Loucy (cell line): ENCODE measurements at regions not wholly inside any gene's neighbourhood (a gene's known extent, or its start where the extent isn't known, plus 50 kb on each side); places are given as distances from the start of the nearest gene placed in this dataset.

Experiments
- H2AFZ ChIP-seq: fragments of 200-600 bp; sonication (generic); 2 replicates; pipeline ENCODE4 v1.6.0; 2016; ENCODE audit warnings: antibody characterized with exemption, mild to moderate bottlenecking, low read length, moderate library complexity
- H3F3A ChIP-seq: fragments of 200-600 bp; 2 replicates; pipeline ENCODE4 v1.6.0; 2016; ENCODE audit warnings: antibody characterized with exemption, low read depth, mild to moderate bottlenecking
- H3K27me3 ChIP-seq: fragments of 200-600 bp; sonication (generic); 2 replicates; pipeline ENCODE4 v1.6.1; 2014; ENCODE audit warnings: low read length, mild to moderate bottlenecking; ENCODE audit not compliant: insufficient read depth, poor library complexity, severe bottlenecking
- H3K36me3 ChIP-seq: fragments of 200-600 bp; sonication (generic); 2 replicates; pipeline ENCODE4 v1.6.1; 2016; ENCODE audit warnings: low read length; ENCODE audit not compliant: insufficient read depth
- H3K4me1 ChIP-seq: fragments of 200-600 bp; sonication (generic); 2 replicates; pipeline ENCODE4 v1.5.1; 2014; ENCODE audit warnings: low read length, mild to moderate bottlenecking; ENCODE audit not compliant: insufficient read depth, poor library complexity, severe bottlenecking
- H3K4me2 ChIP-seq: fragments of 200-600 bp; sonication (generic); 2 replicates; pipeline ENCODE4 v1.6.0; 2014; ENCODE audit warnings: antibody characterized with exemption, low read length, low read depth, mild to moderate bottlenecking; ENCODE audit not compliant: poor library complexity, severe bottlenecking
- H3K4me3 ChIP-seq: fragments of 200-600 bp; sonication (generic); 2 replicates; pipeline ENCODE4 v1.5.1; 2014; ENCODE audit warnings: low read length, mild to moderate bottlenecking, mixed read lengths; ENCODE audit not compliant: poor library complexity, severe bottlenecking
- H3K79me2 ChIP-seq: fragments of 200-600 bp; sonication (generic); 2 replicates; pipeline ENCODE4 v1.6.1; 2014; ENCODE audit warnings: low read length; ENCODE audit not compliant: insufficient read depth
- H3K9ac ChIP-seq: fragments of 200-600 bp; sonication (generic); 2 replicates; pipeline ENCODE4 v1.6.0; 2014; ENCODE audit warnings: mild to moderate bottlenecking, low read depth, low read length, moderate library complexity; ENCODE audit not compliant: poor library complexity, severe bottlenecking
- H3K9me2 ChIP-seq: fragments of 200-600 bp; sonication (generic); replicated peaks from 2 replicates; pipeline ENCODE4 v1.6.1; 2016; ENCODE audit warnings: low read depth, low read length, mixed read lengths
- H3K9me3 ChIP-seq: fragments of 200-600 bp; sonication (generic); 2 replicates; pipeline ENCODE4 v1.6.1; 2014; ENCODE audit warnings: mild to moderate bottlenecking, antibody characterized with exemption, low read length, low read depth; ENCODE audit not compliant: insufficient read depth
- H4K20me1 ChIP-seq: fragments of 200-600 bp; sonication (generic); 2 replicates; pipeline ENCODE4 v1.6.0; 2014; ENCODE audit warnings: antibody characterized with exemption, low read length, mild to moderate bottlenecking; ENCODE audit not compliant: insufficient read depth, poor library complexity, severe bottlenecking
- CTCF ChIP-seq: fragments of 200-600 bp; sonication (generic); conservative IDR thresholded peaks from 2 replicates; pipeline ENCODE4 v1.5.1; 2014; ENCODE audit warnings: mild to moderate bottlenecking, antibody characterized with exemption, low read length
- EZH2phosphoT487 ChIP-seq: fragments of 200-600 bp; IDR thresholded peaks from 2 replicates; pipeline ENCODE4 v1.6.1; 2018; ENCODE audit warnings: antibody characterized with exemption, mild to moderate bottlenecking, moderate library complexity, borderline replicate concordance

DNA sequence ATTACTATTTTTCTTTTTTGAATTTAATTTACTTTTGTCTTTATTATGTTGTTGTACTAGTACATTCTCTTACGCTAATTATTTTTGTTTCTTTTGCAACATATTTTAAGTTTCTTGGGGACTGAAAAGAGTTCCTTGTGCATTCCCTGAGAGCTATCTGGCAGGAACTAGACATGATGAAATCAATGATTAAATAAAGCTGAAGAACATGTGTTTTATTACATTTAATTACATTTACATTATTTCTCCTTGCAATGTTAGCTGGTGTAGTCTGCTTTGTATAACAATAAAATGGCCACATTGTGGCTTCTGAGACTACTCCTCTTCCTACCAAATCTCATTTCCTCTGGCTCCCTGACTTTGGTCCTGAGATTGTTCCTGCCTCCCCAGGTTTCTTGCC, 244.9 kb downstream of the NDFIP2 start:
- H3K9ac ChIP-seq = no peak overlapping the region
- H3K4me3 ChIP-seq = no peak overlapping the region
- H3K9me3 ChIP-seq = no peaks in the 10 kb centered on the region
- no peaks in the 10 kb centered on the region for H3F3A ChIP-seq
- no peaks in the 10 kb centered on the region for H3K36me3 ChIP-seq
- H2AFZ ChIP-seq = no peak overlapping the region
- no peak overlapping the region for H3K4me2 ChIP-seq
- no peak for TF ChIP-seq EZH2phosphoT487
- TF ChIP-seq CTCF = no peak
- no peaks in the 10 kb centered on the region for H4K20me1 ChIP-seq
- no peaks in the 10 kb centered on the region for H3K79me2 ChIP-seq
- H3K27me3 ChIP-seq = no peaks in the 10 kb centered on the region
- H3K4me1 ChIP-seq = no peaks in the 10 kb centered on the region
- no peaks in the 10 kb centered on the region for H3K9me2 ChIP-seq

GRCh38 chr13:79724348-79725103, 243.6 kb downstream of the NDFIP2 start:
- TF ChIP-seq CTCF (no peak), EZH2phosphoT487 (no peak)
- H3K9ac ChIP-seq = no peak overlapping the region
- no peak overlapping the region for H2AFZ ChIP-seq
- H3K4me3 ChIP-seq = no peak overlapping the region
- H3K27me3 ChIP-seq = no peaks in the 10 kb centered on the region
- H3K36me3 ChIP-seq = no peaks in the 10 kb centered on the region
- H3K79me2 ChIP-seq = no peaks in the 10 kb centered on the region
- H3K4me1 ChIP-seq = no peaks in the 10 kb centered on the region
- H3K9me2 ChIP-seq = no peaks in the 10 kb centered on the region
- H3K9me3 ChIP-seq = no peaks in the 10 kb centered on the region
- H4K20me1 ChIP-seq = no peaks in the 10 kb centered on the region
- no peak overlapping the region for H3K4me2 ChIP-seq
- no peaks in the 10 kb centered on the region for H3F3A ChIP-seq

DNA sequence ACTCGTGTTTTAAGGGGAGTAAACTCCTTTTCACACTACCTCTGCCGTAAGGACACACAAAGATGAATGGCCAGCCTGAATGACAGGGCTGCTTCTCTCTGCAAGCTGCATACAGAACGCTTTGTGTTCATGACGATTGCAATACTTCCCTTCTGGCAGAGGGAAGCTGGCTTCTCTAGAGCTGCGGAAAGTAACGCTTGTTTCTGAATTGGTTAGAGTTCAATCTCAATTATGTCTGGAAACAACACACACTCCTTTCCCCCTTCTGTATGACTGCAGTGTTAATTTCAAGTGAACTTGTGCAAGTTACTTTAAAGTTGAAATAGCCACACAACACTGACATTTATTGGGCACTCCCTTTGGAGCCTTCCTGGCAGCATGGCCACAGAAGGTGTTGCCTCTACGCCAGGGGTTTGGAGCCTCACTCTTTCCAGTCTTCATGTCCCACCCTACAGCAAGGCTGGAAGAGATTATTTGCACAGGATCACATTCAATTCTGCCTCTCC, 242.6 kb downstream of the NDFIP2 start:
- Histone ChIP-seq H3K9me3 (no peaks in the 10 kb centered on the region), H3K9ac (no peak overlapping the region), H2AFZ (no peak overlapping the region), H3K4me2 (no peak overlapping the region), H3K79me2 (no peaks in the 10 kb centered on the region), H4K20me1 (no peaks in the 10 kb centered on the region), H3K4me3 (no peak overlapping the region), H3K36me3 (no peaks in the 10 kb centered on the region), H3K9me2 (no peaks in the 10 kb centered on the region), H3K27me3 (no peaks in the 10 kb centered on the region), H3K4me1 (no peaks in the 10 kb centered on the region), H3F3A (no peaks in the 10 kb centered on the region)
- no peak for TF ChIP-seq CTCF
- no peak for TF ChIP-seq EZH2phosphoT487
